Epithelial cell of proximal tubule (primary cell): ENCODE measurements at regions not wholly inside any gene's neighbourhood (a gene's known extent, or its start where the extent isn't known, plus 50 kb on each side); places are given as distances from the start of the nearest gene placed in this dataset.

Experiments used
- DNase-seq: peaks from one replicate; pipeline ENCODE4 v3.0.0-alpha.2; 2011; ENCODE audit warnings: low read depth
- H3K4me3 ChIP-seq: 2 replicates; pipeline ENCODE4 v1.5.1; 2011; ENCODE audit warnings: low read depth, mild to moderate bottlenecking, low read length
- TF ChIP-seq, protein P1 (sequence below): conservative IDR thresholded peaks from 2 replicates; pipeline ENCODE4 v1.5.1; 2012; ENCODE audit warnings: low read depth, mild to moderate bottlenecking, low read length

DNA sequence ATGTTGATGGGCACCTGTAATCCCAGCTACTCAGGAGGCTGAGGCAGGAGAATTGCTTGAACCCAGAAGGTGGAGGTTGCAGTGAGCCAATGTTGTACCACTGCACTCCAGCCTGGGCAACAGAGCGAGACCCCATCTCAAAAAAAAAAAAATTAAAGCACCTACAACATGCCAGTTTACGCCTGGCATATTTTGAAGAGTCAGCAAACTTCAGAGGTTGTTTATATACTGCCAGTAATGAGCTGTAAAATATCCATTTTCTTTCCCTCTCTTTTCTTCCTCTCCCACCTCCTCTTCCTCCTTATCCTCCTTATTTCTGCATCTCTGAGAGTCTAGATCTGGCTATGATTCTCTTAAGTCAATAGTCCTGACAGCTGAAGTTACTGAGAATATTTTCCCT lies 556.5 kb upstream of the LARGE1 start:
- TF ChIP-seq, protein P1, sequence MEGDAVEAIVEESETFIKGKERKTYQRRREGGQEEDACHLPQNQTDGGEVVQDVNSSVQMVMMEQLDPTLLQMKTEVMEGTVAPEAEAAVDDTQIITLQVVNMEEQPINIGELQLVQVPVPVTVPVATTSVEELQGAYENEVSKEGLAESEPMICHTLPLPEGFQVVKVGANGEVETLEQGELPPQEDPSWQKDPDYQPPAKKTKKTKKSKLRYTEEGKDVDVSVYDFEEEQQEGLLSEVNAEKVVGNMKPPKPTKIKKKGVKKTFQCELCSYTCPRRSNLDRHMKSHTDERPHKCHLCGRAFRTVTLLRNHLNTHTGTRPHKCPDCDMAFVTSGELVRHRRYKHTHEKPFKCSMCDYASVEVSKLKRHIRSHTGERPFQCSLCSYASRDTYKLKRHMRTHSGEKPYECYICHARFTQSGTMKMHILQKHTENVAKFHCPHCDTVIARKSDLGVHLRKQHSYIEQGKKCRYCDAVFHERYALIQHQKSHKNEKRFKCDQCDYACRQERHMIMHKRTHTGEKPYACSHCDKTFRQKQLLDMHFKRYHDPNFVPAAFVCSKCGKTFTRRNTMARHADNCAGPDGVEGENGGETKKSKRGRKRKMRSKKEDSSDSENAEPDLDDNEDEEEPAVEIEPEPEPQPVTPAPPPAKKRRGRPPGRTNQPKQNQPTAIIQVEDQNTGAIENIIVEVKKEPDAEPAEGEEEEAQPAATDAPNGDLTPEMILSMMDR: no peak
- DNase-seq: no peak
- H3K4me3 ChIP-seq: no peak overlapping the region

DNA sequence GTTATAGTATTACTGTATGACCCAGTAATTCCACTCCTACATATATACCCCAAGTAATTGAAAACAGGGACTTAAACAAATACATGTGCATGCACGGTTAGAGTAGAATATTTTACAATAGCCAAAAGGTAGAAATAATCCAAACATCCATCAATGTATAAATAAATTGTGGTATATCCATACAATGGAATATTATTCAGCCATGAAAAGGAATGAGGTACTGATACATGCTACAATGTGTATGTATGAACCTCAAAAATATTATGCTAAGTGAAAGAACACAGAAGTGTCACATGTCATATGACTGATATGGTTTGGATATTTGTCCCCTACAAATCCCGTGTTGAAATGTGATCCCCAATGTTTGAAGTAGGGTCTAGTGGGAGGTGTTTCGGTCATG lies 560.8 kb upstream of the LARGE1 start:
- TF ChIP-seq, protein P1: no peak
- H3K4me3 ChIP-seq: no peak overlapping the region
- no peak for DNase-seq

DNA sequence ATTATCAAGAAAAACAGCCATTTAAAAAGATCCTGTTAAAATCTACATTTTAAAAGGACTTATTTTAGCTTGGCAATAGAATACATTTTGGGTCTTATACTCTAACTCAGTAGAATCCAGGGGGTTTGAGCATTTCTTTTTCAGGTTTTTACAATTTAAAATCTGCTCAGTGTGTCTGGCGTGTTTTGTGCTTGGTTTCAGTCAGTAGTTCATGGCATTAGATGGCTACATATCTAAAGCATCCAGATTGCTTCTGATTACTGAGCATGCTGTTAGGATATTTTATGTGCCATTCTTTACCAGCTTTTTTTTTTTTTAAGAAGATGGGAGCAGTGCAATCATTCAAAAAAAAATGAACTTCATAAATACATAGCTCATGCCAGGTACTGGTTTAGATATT lies 566.1 kb upstream of the LARGE1 start:
- TF ChIP-seq, protein P1: no peak
- no peak overlapping the region for H3K4me3 ChIP-seq
- no peak for DNase-seq

DNA sequence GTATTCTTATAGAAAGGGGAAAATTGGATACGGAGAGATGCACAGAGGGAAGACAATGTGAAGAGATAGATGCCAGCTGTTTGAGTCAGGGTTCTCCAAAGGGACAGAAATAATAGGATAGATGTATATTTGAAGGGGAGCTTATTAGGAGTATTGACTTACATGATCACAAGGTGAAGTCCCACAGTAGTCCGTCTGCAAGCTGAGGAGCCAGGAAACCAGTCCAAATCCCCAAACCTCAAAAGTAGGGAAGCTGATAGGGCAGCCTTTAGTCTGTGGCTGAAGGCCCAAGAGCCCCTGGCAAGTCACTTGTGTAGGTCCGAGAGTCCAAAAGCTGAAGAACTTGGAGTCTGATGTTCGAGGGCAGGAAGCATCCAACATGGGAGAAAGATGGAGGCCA lies 569.6 kb upstream of the LARGE1 start:
- TF ChIP-seq, protein P1: no peak
- H3K4me3 ChIP-seq: no peak overlapping the region
- no peak for DNase-seq

DNA sequence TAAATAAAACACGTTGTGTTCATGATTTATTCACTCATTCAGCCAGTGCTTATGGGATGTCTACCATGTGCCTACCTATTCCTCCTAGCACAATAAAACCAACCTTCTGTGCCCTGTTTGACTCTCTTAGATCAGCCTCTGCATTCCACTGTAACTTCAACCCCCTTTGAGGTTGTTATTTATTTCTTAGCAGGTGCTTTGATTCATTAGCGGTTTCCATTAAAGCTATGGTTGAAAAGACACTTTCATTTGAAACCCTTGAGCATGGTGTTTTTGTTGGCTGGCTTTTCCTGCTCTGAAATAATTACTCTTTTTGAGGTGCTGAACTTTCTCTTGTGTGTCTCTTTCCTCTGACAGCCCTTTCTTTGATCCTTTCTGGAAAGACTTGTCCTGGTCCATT lies 570.6 kb upstream of the LARGE1 start:
- H3K4me3 ChIP-seq: no peak overlapping the region
- no peak for DNase-seq
- TF ChIP-seq, protein P1: no peak

DNA sequence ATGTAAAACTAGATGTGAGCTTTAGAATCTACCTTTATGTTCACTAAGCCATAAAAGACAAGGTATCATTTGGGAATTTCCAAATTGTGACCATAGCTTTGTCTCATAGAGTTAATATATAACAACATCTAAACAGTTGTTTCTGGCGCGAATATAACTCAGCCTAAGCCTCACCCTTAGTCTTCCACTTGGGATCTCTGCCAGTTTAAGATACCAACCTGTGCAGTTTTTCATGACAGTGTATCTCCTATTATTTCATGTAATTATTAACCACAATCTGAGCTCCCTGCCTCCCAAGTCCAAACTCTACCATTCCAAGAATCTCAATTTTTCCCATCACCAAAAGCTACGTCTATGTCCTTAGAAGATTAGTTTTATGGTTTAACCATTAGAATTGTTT lies 572.5 kb upstream of the ISX start:
- no peak overlapping the region for H3K4me3 ChIP-seq
- TF ChIP-seq, protein P1: no peak
- DNase-seq: no peak

DNA sequence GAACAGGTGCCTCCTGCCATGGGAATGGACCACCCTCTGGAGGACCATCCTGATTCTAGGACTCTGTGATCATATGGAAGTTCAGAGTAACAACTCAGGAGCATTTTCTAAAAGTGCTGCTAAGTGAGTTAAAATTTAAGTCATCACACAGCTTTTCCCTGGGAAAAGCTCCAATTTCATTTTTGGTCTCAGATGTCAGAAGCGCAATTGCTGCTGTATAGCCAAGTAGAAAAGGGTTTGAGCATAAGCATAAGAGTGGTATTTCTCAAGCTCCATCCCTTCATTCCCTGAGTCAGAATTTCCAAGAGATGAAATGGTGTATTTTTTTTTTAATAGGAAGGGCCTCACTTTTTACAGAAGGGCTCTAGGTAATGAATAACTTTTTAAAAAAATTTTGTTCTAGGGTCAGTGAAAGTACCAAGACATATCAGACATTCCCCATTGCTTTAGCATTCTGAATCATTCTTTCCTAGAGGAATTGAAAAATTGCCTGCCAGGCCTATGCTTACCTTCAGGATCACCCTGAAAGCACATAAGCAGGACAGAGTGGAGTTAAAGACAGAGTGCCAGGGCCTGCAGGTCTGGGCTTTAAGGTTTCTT lies 564.5 kb upstream of the ISX start:
- H3K4me3 ChIP-seq: no peak overlapping the region
- no peak for DNase-seq
- TF ChIP-seq, protein P1: no peak
